Fibroblast of peridontal ligament (primary cell): ENCODE measurements at regions not wholly inside any gene's neighbourhood (a gene's known extent, or its start where the extent isn't known, plus 50 kb on each side); places are given as distances from the start of the nearest gene placed in this dataset.

Experiments
- DNase-seq: peaks from one replicate; pipeline ENCODE4 v3.0.0-alpha.2; 2010; ENCODE audit errors: extremely low read depth

GRCh38 chr12:85632390-85632789 lies 203.8 kb downstream of the RASSF9 start:
- no peak for DNase-seq

GRCh38 chr12:85633491-85633890 lies 202.7 kb downstream of the RASSF9 start:
- no peak for DNase-seq

- no peak for DNase-seq
These were observed 196.4 kb downstream of the RASSF9 start for GRCh38 chr12:85639834-85640233.

- DNase-seq, result no peak
These were observed 194.4 kb downstream of the RASSF9 start for GRCh38 chr12:85641796-85642195.

GRCh38 chr12:85642288-85642687 lies 193.9 kb downstream of the RASSF9 start:
- DNase-seq, result no peak

- DNase-seq, result peak; percentile 80
These were observed 193.4 kb downstream of the RASSF9 start for GRCh38 chr12:85642808-85643207.

GRCh38 chr12:85644508-85644907 lies 191.7 kb downstream of the RASSF9 start:
- DNase-seq, result no peak

- DNase-seq, result no peak
These were observed 182.3 kb downstream of the RASSF9 start for GRCh38 chr12:85653731-85654455.

GRCh38 chr12:85654456-85654840 lies 181.8 kb downstream of the RASSF9 start:
- no peak for DNase-seq

GRCh38 chr12:85656561-85656960 lies 179.6 kb downstream of the RASSF9 start:
- DNase-seq, result no peak

GRCh38 chr12:85657251-85657650 lies 179.0 kb downstream of the RASSF9 start:
- DNase-seq, result no peak

- DNase-seq, result no peak
These were observed 178.2 kb downstream of the RASSF9 start for GRCh38 chr12:85657836-85658630.

GRCh38 chr12:85659754-85660530 lies 176.3 kb downstream of the RASSF9 start:
- no peak for DNase-seq

GRCh38 chr12:85661461-85662206 lies 174.6 kb downstream of the RASSF9 start:
- no peak for DNase-seq

- no peak for DNase-seq
These were observed 174.0 kb downstream of the RASSF9 start for GRCh38 chr12:85662207-85662602.

- no peak for DNase-seq
These were observed 172.6 kb downstream of the RASSF9 start for GRCh38 chr12:85663631-85664030.

- no peak for DNase-seq
These were observed 171.8 kb downstream of the RASSF9 start for GRCh38 chr12:85664429-85664828.

GRCh38 chr12:85669911-85670310 lies 166.3 kb downstream of the RASSF9 start:
- no peak for DNase-seq

- no peak for DNase-seq
These were observed 163.8 kb downstream of the RASSF9 start for GRCh38 chr12:85672436-85672835.

GRCh38 chr12:85673921-85674420 lies 162.2 kb downstream of the RASSF9 start:
- DNase-seq, result no peak
